ENCODE measurements at regions not wholly inside any gene's neighbourhood (a gene's known extent, or its start where the extent isn't known, plus 50 kb on each side); places are given as distances from the start of the nearest gene placed in this dataset.

- no peak for DNase-seq
Measured at GRCh38 chr5:119792161-119792799, 162.9 kb downstream of the FAM170A start.

GRCh38 chr5:119795768-119796167 is 166.4 kb downstream of the FAM170A start:
- no peak for DNase-seq

- no peak for DNase-seq
Measured at GRCh38 chr5:119801570-119801969, 172.2 kb downstream of the FAM170A start.

GRCh38 chr5:119808024-119808423 is 178.7 kb downstream of the FAM170A start:
- no peak for DNase-seq

- no peak for DNase-seq
Measured at GRCh38 chr5:119808474-119808873, 179.1 kb downstream of the FAM170A start.

GRCh38 chr5:119810217-119810616 is 180.9 kb downstream of the FAM170A start:
- no peak for DNase-seq

GRCh38 chr5:119811458-119811857 is 182.1 kb downstream of the FAM170A start:
- DNase-seq, result no peak

GRCh38 chr5:119814655-119815054 is 185.3 kb downstream of the FAM170A start:
- DNase-seq, result peak; percentile 44

- no peak for DNase-seq
Measured at GRCh38 chr5:119816055-119816454, 186.7 kb downstream of the FAM170A start.

- DNase-seq, result peak; percentile 38
Measured at GRCh38 chr5:119820016-119820415, 190.7 kb downstream of the FAM170A start.

GRCh38 chr5:119820608-119821007 is 191.2 kb downstream of the FAM170A start:
- no peak for DNase-seq

- no peak for DNase-seq
Measured at GRCh38 chr5:119828541-119828940, 199.2 kb downstream of the FAM170A start.

- DNase-seq, result no peak
Measured at GRCh38 chr5:119829341-119829740, 200.0 kb downstream of the FAM170A start.

- no peak for DNase-seq
Measured at GRCh38 chr5:119833176-119833575, 203.8 kb downstream of the FAM170A start.

- DNase-seq, result no peak
Measured at GRCh38 chr5:119840175-119840574, 210.8 kb downstream of the FAM170A start.

GRCh38 chr5:119852140-119852539 is 222.8 kb downstream of the FAM170A start:
- DNase-seq, result no peak

GRCh38 chr5:119860463-119860862 is 231.1 kb downstream of the FAM170A start:
- DNase-seq, result no peak

GRCh38 chr5:119862619-119863018 is 233.3 kb downstream of the FAM170A start:
- DNase-seq, result no peak

GRCh38 chr5:119864286-119864685 is 234.9 kb downstream of the FAM170A start:
- no peak for DNase-seq

GRCh38 chr5:119873611-119874010 is 244.3 kb downstream of the FAM170A start:
- no peak for DNase-seq

GRCh38 chr5:119876522-119876921 is 247.2 kb downstream of the FAM170A start:
- no peak for DNase-seq

GRCh38 chr5:119878712-119879111 is 249.4 kb downstream of the FAM170A start:
- DNase-seq, result peak; percentile 49

- DNase-seq, result no peak
Measured at GRCh38 chr5:119879446-119879845, 250.1 kb downstream of the FAM170A start.

- no peak for DNase-seq
Measured at GRCh38 chr5:119895066-119895465, 265.7 kb downstream of the FAM170A start.

GRCh38 chr5:119896826-119897536 is 267.6 kb downstream of the FAM170A start:
- no peak for DNase-seq

Data from NCI-H69 (cell line).